NCI-H1105 (cell line): ENCODE measurements at regions not wholly inside any gene's neighbourhood (a gene's known extent, or its start where the extent isn't known, plus 50 kb on each side); places are given as distances from the start of the nearest gene placed in this dataset.
"Not testable (repeated sequence)": the region's sequence is repeated elsewhere in the genome, so short reads cannot be mapped to it uniquely, and the experiment has no call there.

Source experiments
- DNase-seq: peaks from one replicate; lab custom pipeline; 2025; lab: John Stamatoyannopoulos, UW

GRCh38 chr16:88200154-88200895 is 182.4 kb upstream of the ZNF469 start:
- DNase-seq: not testable (repeated sequence)

GRCh38 chr16:88200896-88201185 is 181.9 kb upstream of the ZNF469 start:
- no peak for DNase-seq

- not testable (repeated sequence) for DNase-seq
Measured at GRCh38 chr16:88201611-88202010, 181.1 kb upstream of the ZNF469 start.

GRCh38 chr16:88202207-88202745 is 180.5 kb upstream of the ZNF469 start:
- no peak for DNase-seq

- not testable (repeated sequence) for DNase-seq
Measured at GRCh38 chr16:88202856-88203681, 179.7 kb upstream of the ZNF469 start.

GRCh38 chr16:88204131-88205110 is 178.3 kb upstream of the ZNF469 start:
- not testable (repeated sequence) for DNase-seq

- not testable (repeated sequence) for DNase-seq
Measured at GRCh38 chr16:88205482-88205881, 177.3 kb upstream of the ZNF469 start.

GRCh38 chr16:88206006-88206405 is 176.8 kb upstream of the ZNF469 start:
- not testable (repeated sequence) for DNase-seq

GRCh38 chr16:88206516-88206915 is 176.2 kb upstream of the ZNF469 start:
- not testable (repeated sequence) for DNase-seq

- no peak for DNase-seq
Measured at GRCh38 chr16:88208112-88208511, 174.6 kb upstream of the ZNF469 start.

- DNase-seq: not testable (repeated sequence)
Measured at GRCh38 chr16:88208776-88209175, 174.0 kb upstream of the ZNF469 start.

- not testable (repeated sequence) for DNase-seq
Measured at GRCh38 chr16:88209579-88209978, 173.2 kb upstream of the ZNF469 start.

- DNase-seq: not testable (repeated sequence)
Measured at GRCh38 chr16:88213937-88214336, 168.8 kb upstream of the ZNF469 start.

GRCh38 chr16:88221001-88221761 is 161.6 kb upstream of the ZNF469 start:
- not testable (repeated sequence) for DNase-seq

GRCh38 chr16:88223696-88224095 is 159.1 kb upstream of the ZNF469 start:
- DNase-seq: not testable (repeated sequence)

GRCh38 chr16:88224131-88224898 is 158.4 kb upstream of the ZNF469 start:
- not testable (repeated sequence) for DNase-seq

GRCh38 chr16:88225640-88226230 is 157.0 kb upstream of the ZNF469 start:
- DNase-seq: not testable (repeated sequence)

GRCh38 chr16:88226302-88226701 is 156.5 kb upstream of the ZNF469 start:
- not testable (repeated sequence) for DNase-seq

- DNase-seq: not testable (repeated sequence)
Measured at GRCh38 chr16:88227026-88227721, 155.6 kb upstream of the ZNF469 start.
